ENCODE measurements at regions not wholly inside any gene's neighbourhood (a gene's known extent, or its start where the extent isn't known, plus 50 kb on each side); places are given as distances from the start of the nearest gene placed in this dataset.

GRCh38 chr18:41714872-41715271, 240.2 kb upstream of the PIK3C3 start:
- H3K79me2 ChIP-seq (ENCODE audit: control insufficient read depth, insufficient read depth, low read length) = no peaks in the 10 kb centered on the region
- in situ Hi-C loops (cut with MboI) = no loop called here
- H3K9ac ChIP-seq (ENCODE audit: control insufficient read depth, insufficient read depth, low read length) = no peak overlapping the region
- H3K36me3 ChIP-seq (ENCODE audit: control insufficient read depth in 2 of 2, insufficient read depth in 2 of 2, low read length in 1 of 2) = no peaks in the 10 kb centered on the region
- ChIA-PET POLR2A (no interaction called here), RAD21 (ENCODE audit: unreplicated experiment) (no interaction called here), CTCF (no interaction called here), SMC1A (ENCODE audit: uncharacterized antibody, unreplicated experiment) (no interaction called here)
- no peak for TF ChIP-seq ZBTB33 (IDR thresholded peaks at IDR 0.05)
- no peak for TF ChIP-seq ASH2L (IDR thresholded peaks at IDR 0.05; ENCODE audit: borderline replicate concordance, low read depth)
- no peak for TF ChIP-seq CHD1 (IDR thresholded peaks at IDR 0.05; ENCODE audit: low read depth, low read length)
- no peak for TF ChIP-seq RAD51 (IDR thresholded peaks at IDR 0.05)
- TF ChIP-seq USF2 (IDR thresholded peaks at IDR 0.05; ENCODE audit: borderline replicate concordance, low read depth, low read length) = no peak
- TF ChIP-seq HDAC2 (IDR thresholded peaks at IDR 0.05) = no peak
- no peak for TF ChIP-seq POU2F2 (IDR thresholded peaks at IDR 0.05; ENCODE audit: borderline replicate concordance, low read depth, low read length)
- no peak for TF ChIP-seq KAT2A (conservative IDR thresholded peaks at IDR 0.05; ENCODE audit: control insufficient read depth, low read depth, low read length)
- no peak for TF ChIP-seq SREBF2 (IDR thresholded peaks at IDR 0.05; ENCODE audit: low read length)
- H3K4me2 ChIP-seq (ENCODE audit: control insufficient read depth, insufficient read depth) = no peak overlapping the region
- H3K4me3 ChIP-seq = no peak overlapping the region
- no peaks in the 10 kb centered on the region for H3K4me1 ChIP-seq (ENCODE audit: control insufficient read depth, insufficient read depth, low read length)
- intact Hi-C loops (cut with micrococcal nuclease; ENCODE audit: unreplicated experiment) = no loop called here
- no peak for DNase-seq (ENCODE audit: low read depth, low spot score)
- FAIRE-seq = no peak
- no peak overlapping the region for H2AFZ ChIP-seq (ENCODE audit: control insufficient read depth, low read depth, low read length)
- H4K20me1 ChIP-seq (ENCODE audit: control insufficient read depth, insufficient read depth) = no peaks in the 10 kb centered on the region
- no peak for ATAC-seq
- no peaks in the 10 kb centered on the region for H3K9me3 ChIP-seq (replicated peaks; ENCODE audit: control insufficient read depth, insufficient read depth, low read length)
- H3K27me3 ChIP-seq (replicated peaks in 1 of 2; ENCODE audit: control insufficient read depth in 2 of 2, insufficient read depth in 2 of 2, low read length in 1 of 2) = no peaks in the 10 kb centered on the region
- no TSS peak for BruUV-seq (replicated peaks)
- no peak overlapping the region for H3K27ac ChIP-seq (ENCODE audit: control insufficient read depth, insufficient read depth)

All from GM12878 (cell line).